Osteoblast (primary cell): ENCODE measurements at regions not wholly inside any gene's neighbourhood (a gene's known extent, or its start where the extent isn't known, plus 50 kb on each side); places are given as distances from the start of the nearest gene placed in this dataset.

Source experiments
- DNase-seq: peaks from one replicate; pipeline ENCODE4 v3.0.0; 2011; ENCODE audit warnings: low spot score, mixed read lengths; ENCODE audit not compliant: insufficient read length; ENCODE audit errors: missing footprints
- H2AFZ ChIP-seq: 2 replicates; pipeline ENCODE4 v1.6.0; 2011; ENCODE audit warnings: mild to moderate bottlenecking, low read length
- H3K27ac ChIP-seq: 2 replicates; pipeline ENCODE4 v1.5.1; 2011; ENCODE audit warnings: mild to moderate bottlenecking, low read depth, low read length, moderate library complexity
- H3K27me3 ChIP-seq: 2 replicates; pipeline ENCODE4 v1.6.0; 2012; ENCODE audit warnings: mild to moderate bottlenecking, control low read depth, inconsistent platforms, low read length, moderate library complexity; ENCODE audit not compliant: insufficient read depth
- H3K36me3 ChIP-seq: 2 replicates; pipeline ENCODE4 v1.5.1; 2011; ENCODE audit warnings: mild to moderate bottlenecking, low read length, control low read depth, moderate library complexity; ENCODE audit not compliant: insufficient read depth
- H3K4me1 ChIP-seq: 2 replicates; pipeline ENCODE4 v1.5.1; 2011; ENCODE audit warnings: mild to moderate bottlenecking, low read length, control low read depth, moderate library complexity; ENCODE audit not compliant: insufficient read depth
- H3K4me2 ChIP-seq: 2 replicates; pipeline ENCODE4 v1.6.0; 2011; ENCODE audit warnings: mild to moderate bottlenecking, low read length; ENCODE audit not compliant: insufficient read depth
- H3K4me3 ChIP-seq: fragments of 200-600 bp; sonication (generic); 3 replicates; pipeline ENCODE4 v1.5.1; 2012; ENCODE audit warnings: mild to moderate bottlenecking, low read length, inconsistent platforms; ENCODE audit not compliant: insufficient read depth
- H3K79me2 ChIP-seq: 2 replicates; pipeline ENCODE4 v1.6.0; 2012; ENCODE audit warnings: mild to moderate bottlenecking, low read length, control low read depth, inconsistent platforms; ENCODE audit not compliant: insufficient read depth
- H3K9me3 ChIP-seq: 2 replicates; pipeline ENCODE4 v1.5.1; 2011; ENCODE audit warnings: low read depth, low read length, control low read depth
- H4K20me1 ChIP-seq: 2 replicates; pipeline ENCODE4 v1.6.0; 2012; ENCODE audit warnings: mild to moderate bottlenecking, low read length, control low read depth; ENCODE audit not compliant: insufficient read depth
- TF ChIP-seq, protein P1 (sequence below): IDR thresholded peaks from 2 replicates; pipeline ENCODE4 v1.5.1; 2011; ENCODE audit warnings: mild to moderate bottlenecking, low read depth, low read length, moderate library complexity; ENCODE audit errors: extremely low read depth

DNA sequence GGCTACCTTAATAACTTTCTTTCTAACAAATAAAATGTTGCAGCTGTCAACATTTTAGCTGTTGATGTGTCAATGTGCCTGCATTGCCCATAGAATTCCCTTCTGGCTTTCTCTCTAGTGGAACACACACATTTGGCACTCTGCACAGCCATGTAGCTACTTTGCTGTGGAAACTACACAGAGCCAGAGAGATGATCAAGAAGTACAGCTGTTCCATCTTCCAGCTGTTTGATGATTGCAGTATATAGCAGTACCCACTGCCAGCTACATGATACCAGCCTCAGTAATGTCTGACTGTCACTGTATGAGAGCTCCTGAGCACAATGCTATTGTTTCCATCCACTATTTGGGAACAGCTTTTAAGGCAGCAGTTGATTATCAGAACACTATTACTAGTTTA lies 843.0 kb downstream of the PCDH17 start:
- H3K36me3 ChIP-seq = no peaks in the 10 kb centered on the region
- H3K27me3 ChIP-seq = no peaks in the 10 kb centered on the region
- TF ChIP-seq, protein P1, sequence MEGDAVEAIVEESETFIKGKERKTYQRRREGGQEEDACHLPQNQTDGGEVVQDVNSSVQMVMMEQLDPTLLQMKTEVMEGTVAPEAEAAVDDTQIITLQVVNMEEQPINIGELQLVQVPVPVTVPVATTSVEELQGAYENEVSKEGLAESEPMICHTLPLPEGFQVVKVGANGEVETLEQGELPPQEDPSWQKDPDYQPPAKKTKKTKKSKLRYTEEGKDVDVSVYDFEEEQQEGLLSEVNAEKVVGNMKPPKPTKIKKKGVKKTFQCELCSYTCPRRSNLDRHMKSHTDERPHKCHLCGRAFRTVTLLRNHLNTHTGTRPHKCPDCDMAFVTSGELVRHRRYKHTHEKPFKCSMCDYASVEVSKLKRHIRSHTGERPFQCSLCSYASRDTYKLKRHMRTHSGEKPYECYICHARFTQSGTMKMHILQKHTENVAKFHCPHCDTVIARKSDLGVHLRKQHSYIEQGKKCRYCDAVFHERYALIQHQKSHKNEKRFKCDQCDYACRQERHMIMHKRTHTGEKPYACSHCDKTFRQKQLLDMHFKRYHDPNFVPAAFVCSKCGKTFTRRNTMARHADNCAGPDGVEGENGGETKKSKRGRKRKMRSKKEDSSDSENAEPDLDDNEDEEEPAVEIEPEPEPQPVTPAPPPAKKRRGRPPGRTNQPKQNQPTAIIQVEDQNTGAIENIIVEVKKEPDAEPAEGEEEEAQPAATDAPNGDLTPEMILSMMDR = no peak
- H2AFZ ChIP-seq = no peak overlapping the region
- no peaks in the 10 kb centered on the region for H3K4me1 ChIP-seq
- no peak overlapping the region for H3K4me3 ChIP-seq
- H3K9me3 ChIP-seq = no peaks in the 10 kb centered on the region
- DNase-seq = no peak
- H3K27ac ChIP-seq = no peak overlapping the region
- no peak overlapping the region for H3K4me2 ChIP-seq
- H3K79me2 ChIP-seq = no peaks in the 10 kb centered on the region
- no peaks in the 10 kb centered on the region for H4K20me1 ChIP-seq

DNA sequence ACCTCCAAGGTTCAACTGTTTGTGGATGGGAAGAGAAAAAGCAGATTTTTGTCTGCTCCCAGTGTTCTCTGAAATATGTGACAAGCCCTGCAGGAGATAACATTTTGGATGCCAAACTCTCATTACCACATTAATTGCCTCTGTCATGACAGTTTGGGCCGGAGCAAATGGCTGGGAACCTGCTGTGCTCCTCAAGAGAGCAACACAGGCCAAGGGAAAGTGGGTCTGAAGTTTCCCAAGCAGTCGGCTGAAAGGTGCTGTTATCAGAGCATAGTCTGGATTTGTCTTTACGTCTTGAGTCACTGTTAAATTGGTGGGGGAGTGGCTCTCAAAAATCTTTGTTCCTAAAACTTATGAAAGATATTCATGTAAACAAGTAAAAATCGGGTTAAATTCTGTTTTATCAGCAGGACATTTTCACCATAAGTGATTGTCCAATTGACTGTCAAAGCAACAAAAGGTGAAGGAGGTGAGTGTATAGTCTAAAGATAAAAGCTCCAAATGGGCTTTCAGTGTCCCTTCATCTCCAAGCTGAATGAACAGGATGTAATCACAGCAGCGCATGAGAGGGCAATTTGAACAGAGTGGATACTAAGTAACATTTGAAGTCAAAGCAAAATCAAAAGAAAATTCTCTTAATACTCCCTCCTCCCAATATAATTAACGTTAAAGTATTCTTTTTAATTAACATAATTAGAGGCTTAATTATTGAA lies 844.8 kb downstream of the PCDH17 start:
- H3K36me3 ChIP-seq = no peaks in the 10 kb centered on the region
- no peak overlapping the region for H3K27ac ChIP-seq
- no peak for DNase-seq
- no peaks in the 10 kb centered on the region for H3K9me3 ChIP-seq
- H3K27me3 ChIP-seq = no peaks in the 10 kb centered on the region
- no peaks in the 10 kb centered on the region for H4K20me1 ChIP-seq
- H3K4me3 ChIP-seq = no peak overlapping the region
- no peak overlapping the region for H2AFZ ChIP-seq
- TF ChIP-seq, protein P1 = no peak
- H3K79me2 ChIP-seq = no peaks in the 10 kb centered on the region
- H3K4me2 ChIP-seq = no peak overlapping the region
- H3K4me1 ChIP-seq = no peaks in the 10 kb centered on the region

DNA sequence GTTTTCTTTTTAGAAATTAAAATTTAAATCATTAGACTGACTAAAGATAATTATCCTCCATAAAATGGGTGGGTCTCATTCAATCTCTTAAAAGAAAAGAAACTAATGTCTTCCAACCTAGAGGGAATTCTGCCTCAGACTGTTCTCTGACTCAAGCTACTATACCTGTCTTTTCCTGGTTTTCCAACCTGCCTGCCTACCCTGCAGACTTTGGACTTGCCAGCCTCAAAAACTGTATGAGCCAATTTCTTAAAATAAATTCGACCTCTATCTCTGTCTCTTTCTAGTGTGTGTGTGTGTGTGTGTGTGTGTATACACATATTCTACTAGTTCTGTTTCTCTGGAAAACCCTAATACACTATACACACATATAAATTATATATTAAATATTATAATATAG lies 847.3 kb downstream of the PCDH17 start:
- no peak overlapping the region for H3K4me3 ChIP-seq
- H3K4me1 ChIP-seq = no peaks in the 10 kb centered on the region
- no peaks in the 10 kb centered on the region for H4K20me1 ChIP-seq
- no peaks in the 10 kb centered on the region for H3K36me3 ChIP-seq
- no peak for DNase-seq
- no peak overlapping the region for H3K4me2 ChIP-seq
- H3K79me2 ChIP-seq = no peaks in the 10 kb centered on the region
- no peaks in the 10 kb centered on the region for H3K27me3 ChIP-seq
- H3K9me3 ChIP-seq = no peaks in the 10 kb centered on the region
- H2AFZ ChIP-seq = no peak overlapping the region
- TF ChIP-seq, protein P1 = no peak
- H3K27ac ChIP-seq = no peak overlapping the region

DNA sequence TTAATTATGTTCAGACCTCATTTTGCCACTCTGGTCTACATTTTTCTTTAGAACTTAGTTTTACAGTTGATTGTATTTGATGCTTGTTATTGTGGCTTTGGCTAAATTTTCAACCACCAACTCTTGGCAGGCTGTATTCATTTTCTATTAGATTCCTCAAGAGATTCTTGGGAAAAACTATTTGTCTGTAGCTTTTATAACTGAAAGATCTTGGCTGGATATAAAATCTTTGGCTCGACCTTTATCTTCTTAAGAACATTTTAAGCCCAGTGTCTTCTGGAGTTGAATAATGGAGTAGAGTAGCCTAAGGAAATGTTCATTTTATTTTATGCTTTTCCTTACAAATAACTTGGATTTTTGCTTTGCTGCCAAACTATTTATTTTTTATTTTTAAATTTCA lies 848.5 kb downstream of the PCDH17 start:
- Histone ChIP-seq H3K4me3 (no peak overlapping the region), H3K27me3 (no peaks in the 10 kb centered on the region), H3K27ac (no peak overlapping the region), H2AFZ (no peak overlapping the region), H3K4me2 (no peak overlapping the region), H3K4me1 (no peaks in the 10 kb centered on the region), H4K20me1 (no peaks in the 10 kb centered on the region), H3K9me3 (no peaks in the 10 kb centered on the region), H3K79me2 (no peaks in the 10 kb centered on the region), H3K36me3 (no peaks in the 10 kb centered on the region)
- TF ChIP-seq, protein P1 = no peak
- DNase-seq = no peak
